ENCODE measurements at regions not wholly inside any gene's neighbourhood (a gene's known extent, or its start where the extent isn't known, plus 50 kb on each side); places are given as distances from the start of the nearest gene placed in this dataset.
A peak's percentile ranks its signal among the peaks of the same experiment; 100 is the strongest.

GRCh38 chr1:229130028-229130668 is 140.8 kb upstream of the RAB4A start (continued):
- TF ChIP-seq ZNF496 (CRISPR knock-in tag; IDR thresholded peaks at IDR 0.05; ENCODE audit: insufficient replicate concordance) (no peak), TMF1 (CRISPR knock-in tag; IDR thresholded peaks at IDR 0.05; ENCODE audit: low read depth) (peak; percentile 55; the same call in 1 of the 2 replicates), YEATS4 (CRISPR knock-in tag; IDR thresholded peaks at IDR 0.05; ENCODE audit: borderline replicate concordance) (peak; percentile 73; the same call in 1 of the 2 replicates), CBX5 (CRISPR knock-in tag; IDR thresholded peaks at IDR 0.05; ENCODE audit: borderline replicate concordance) (0 out of 2 replicates have a peak, but pooled peaks have one; percentile 29), BATF2 (CRISPR knock-in tag; IDR thresholded peaks at IDR 0.05) (no peak), REPIN1 (CRISPR knock-in tag; IDR thresholded peaks at IDR 0.05; ENCODE audit: borderline replicate concordance, low read depth) (peak; percentile 39), ZNF775 (CRISPR knock-in tag; IDR thresholded peaks at IDR 0.05; ENCODE audit: borderline replicate concordance) (no peak), NR2F6 (IDR thresholded peaks at IDR 0.05) (peak; percentile 94), NR2F6 (CRISPR knock-in tag; IDR thresholded peaks at IDR 0.05) (peak; percentile 95), HMGXB3 (CRISPR knock-in tag; IDR thresholded peaks at IDR 0.05; ENCODE audit: borderline replicate concordance) (no peak), CTCF (CRISPR knock-in tag; IDR thresholded peaks at IDR 0.05) (0 out of 2 replicates have a peak, but pooled peaks have one; percentile 21)
- TF ChIP-seq, protein P1, sequence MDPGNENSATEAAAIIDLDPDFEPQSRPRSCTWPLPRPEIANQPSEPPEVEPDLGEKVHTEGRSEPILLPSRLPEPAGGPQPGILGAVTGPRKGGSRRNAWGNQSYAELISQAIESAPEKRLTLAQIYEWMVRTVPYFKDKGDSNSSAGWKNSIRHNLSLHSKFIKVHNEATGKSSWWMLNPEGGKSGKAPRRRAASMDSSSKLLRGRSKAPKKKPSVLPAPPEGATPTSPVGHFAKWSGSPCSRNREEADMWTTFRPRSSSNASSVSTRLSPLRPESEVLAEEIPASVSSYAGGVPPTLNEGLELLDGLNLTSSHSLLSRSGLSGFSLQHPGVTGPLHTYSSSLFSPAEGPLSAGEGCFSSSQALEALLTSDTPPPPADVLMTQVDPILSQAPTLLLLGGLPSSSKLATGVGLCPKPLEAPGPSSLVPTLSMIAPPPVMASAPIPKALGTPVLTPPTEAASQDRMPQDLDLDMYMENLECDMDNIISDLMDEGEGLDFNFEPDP (CRISPR knock-in tag; conservative IDR thresholded peaks at IDR 0.05) = 0 out of 2 replicates have a peak, but pooled peaks have one; percentile 86
- TF ChIP-seq, protein P2, sequence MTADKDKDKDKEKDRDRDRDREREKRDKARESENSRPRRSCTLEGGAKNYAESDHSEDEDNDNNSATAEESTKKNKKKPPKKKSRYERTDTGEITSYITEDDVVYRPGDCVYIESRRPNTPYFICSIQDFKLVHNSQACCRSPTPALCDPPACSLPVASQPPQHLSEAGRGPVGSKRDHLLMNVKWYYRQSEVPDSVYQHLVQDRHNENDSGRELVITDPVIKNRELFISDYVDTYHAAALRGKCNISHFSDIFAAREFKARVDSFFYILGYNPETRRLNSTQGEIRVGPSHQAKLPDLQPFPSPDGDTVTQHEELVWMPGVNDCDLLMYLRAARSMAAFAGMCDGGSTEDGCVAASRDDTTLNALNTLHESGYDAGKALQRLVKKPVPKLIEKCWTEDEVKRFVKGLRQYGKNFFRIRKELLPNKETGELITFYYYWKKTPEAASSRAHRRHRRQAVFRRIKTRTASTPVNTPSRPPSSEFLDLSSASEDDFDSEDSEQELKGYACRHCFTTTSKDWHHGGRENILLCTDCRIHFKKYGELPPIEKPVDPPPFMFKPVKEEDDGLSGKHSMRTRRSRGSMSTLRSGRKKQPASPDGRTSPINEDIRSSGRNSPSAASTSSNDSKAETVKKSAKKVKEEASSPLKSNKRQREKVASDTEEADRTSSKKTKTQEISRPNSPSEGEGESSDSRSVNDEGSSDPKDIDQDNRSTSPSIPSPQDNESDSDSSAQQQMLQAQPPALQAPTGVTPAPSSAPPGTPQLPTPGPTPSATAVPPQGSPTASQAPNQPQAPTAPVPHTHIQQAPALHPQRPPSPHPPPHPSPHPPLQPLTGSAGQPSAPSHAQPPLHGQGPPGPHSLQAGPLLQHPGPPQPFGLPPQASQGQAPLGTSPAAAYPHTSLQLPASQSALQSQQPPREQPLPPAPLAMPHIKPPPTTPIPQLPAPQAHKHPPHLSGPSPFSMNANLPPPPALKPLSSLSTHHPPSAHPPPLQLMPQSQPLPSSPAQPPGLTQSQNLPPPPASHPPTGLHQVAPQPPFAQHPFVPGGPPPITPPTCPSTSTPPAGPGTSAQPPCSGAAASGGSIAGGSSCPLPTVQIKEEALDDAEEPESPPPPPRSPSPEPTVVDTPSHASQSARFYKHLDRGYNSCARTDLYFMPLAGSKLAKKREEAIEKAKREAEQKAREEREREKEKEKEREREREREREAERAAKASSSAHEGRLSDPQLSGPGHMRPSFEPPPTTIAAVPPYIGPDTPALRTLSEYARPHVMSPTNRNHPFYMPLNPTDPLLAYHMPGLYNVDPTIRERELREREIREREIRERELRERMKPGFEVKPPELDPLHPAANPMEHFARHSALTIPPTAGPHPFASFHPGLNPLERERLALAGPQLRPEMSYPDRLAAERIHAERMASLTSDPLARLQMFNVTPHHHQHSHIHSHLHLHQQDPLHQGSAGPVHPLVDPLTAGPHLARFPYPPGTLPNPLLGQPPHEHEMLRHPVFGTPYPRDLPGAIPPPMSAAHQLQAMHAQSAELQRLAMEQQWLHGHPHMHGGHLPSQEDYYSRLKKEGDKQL (CRISPR knock-in tag; IDR thresholded peaks at IDR 0.05; ENCODE audit: low read depth) = no peak

All from HepG2 (cell line).